ENCODE measurements at regions not wholly inside any gene's neighbourhood (a gene's known extent, or its start where the extent isn't known, plus 50 kb on each side); places are given as distances from the start of the nearest gene placed in this dataset.

GRCh38 chr1:81430236-81430938, 370.3 kb upstream of the ADGRL2 start:
- TF ChIP-seq EZH2phosphoT487 (IDR thresholded peaks at IDR 0.05; ENCODE audit: low read length), result no peak
- no peak for TF ChIP-seq CTCF (IDR thresholded peaks at IDR 0.05; ENCODE audit: low read length)
- TF ChIP-seq EZH2 (optimal IDR thresholded peaks at IDR 0.05; ENCODE audit: low read depth, low read length), result no peak

Data from MM.1S (cell line).